Trophoblast cell (in vitro differentiated cells and primary cell): ENCODE measurements at regions not wholly inside any gene's neighbourhood (a gene's known extent, or its start where the extent isn't known, plus 50 kb on each side); places are given as distances from the start of the nearest gene placed in this dataset.

Experiments used
- DNase-seq, 2 donors: peaks; one replicate each; pipeline ENCODE4 v3.0.0-alpha.2; 2016
- H2AFZ ChIP-seq: 2 replicates; pipeline ENCODE4 v1.6.1; 2013; ENCODE audit warnings: low read length, moderate library complexity, mild to moderate bottlenecking; ENCODE audit not compliant: insufficient read depth, poor library complexity
- H2AK5ac ChIP-seq: 2 replicates; pipeline ENCODE4 v1.6.1; 2013; ENCODE audit warnings: mild to moderate bottlenecking, low read length
- H2BK120ac ChIP-seq: 2 replicates; pipeline ENCODE4 v1.6.1; 2013; ENCODE audit warnings: low read length, mild to moderate bottlenecking, moderate library complexity; ENCODE audit not compliant: insufficient read depth, poor library complexity
- H2BK12ac ChIP-seq: 2 replicates; pipeline ENCODE4 v1.6.1; 2013; ENCODE audit warnings: mild to moderate bottlenecking, low read length, moderate library complexity
- H2BK5ac ChIP-seq: 2 replicates; pipeline ENCODE4 v1.6.1; 2013; ENCODE audit warnings: low read length, low read depth, moderate library complexity, mild to moderate bottlenecking; ENCODE audit not compliant: poor library complexity
- H3K14ac ChIP-seq: 2 replicates; pipeline ENCODE4 v1.6.1; 2013; ENCODE audit warnings: mild to moderate bottlenecking, low read length
- H3K18ac ChIP-seq: 2 replicates; pipeline ENCODE4 v1.6.1; 2013; ENCODE audit warnings: mild to moderate bottlenecking, low read length
- H3K23ac ChIP-seq: 2 replicates; pipeline ENCODE4 v1.6.1; 2013; ENCODE audit warnings: low read length
- H3K27ac ChIP-seq: 2 replicates; pipeline ENCODE4 v1.5.1; 2013; ENCODE audit warnings: low read depth, mild to moderate bottlenecking, inconsistent platforms, low read length, moderate library complexity
- H3K27me3 ChIP-seq: 2 replicates; pipeline ENCODE4 v1.6.1; 2013; ENCODE audit warnings: inconsistent platforms, mild to moderate bottlenecking, low read length, moderate library complexity; ENCODE audit not compliant: insufficient read depth
- H3K36me3 ChIP-seq, 2 experiments: 1 replicate in 1 of 2; 2 replicates in 1 of 2; pipeline ENCODE4 v1.6.1; 2013; ENCODE audit warnings: low read length in 2 of 2, mild to moderate bottlenecking in 2 of 2, moderate library complexity in 1 of 2; ENCODE audit not compliant: insufficient read depth in 2 of 2, control insufficient read depth in 1 of 2
- H3K4ac ChIP-seq: 2 replicates; pipeline ENCODE4 v1.6.1; 2013; ENCODE audit warnings: low read depth, mild to moderate bottlenecking, low read length, moderate library complexity
- H3K4me1 ChIP-seq, 2 experiments: 1 replicate in 1 of 2; 2 replicates in 1 of 2; pipeline ENCODE4 v1.6.1; 2013; ENCODE audit warnings: low read length in 2 of 2, mild to moderate bottlenecking in 2 of 2, moderate library complexity in 1 of 2; ENCODE audit not compliant: insufficient read depth in 2 of 2, control insufficient read depth in 1 of 2
- H3K4me2 ChIP-seq: 2 replicates; pipeline ENCODE4 v1.6.1; 2013; ENCODE audit warnings: inconsistent platforms, mild to moderate bottlenecking, low read length, moderate library complexity
- H3K4me3 ChIP-seq: 2 replicates; pipeline ENCODE4 v1.5.1; 2013; ENCODE audit warnings: mild to moderate bottlenecking, low read depth, low read length, inconsistent platforms
- H3K79me1 ChIP-seq: one replicate; pipeline ENCODE4 v1.6.1; 2013; ENCODE audit warnings: low read length
- H3K79me2 ChIP-seq: 2 replicates; pipeline ENCODE4 v1.6.1; 2013; ENCODE audit warnings: low read length, mild to moderate bottlenecking; ENCODE audit not compliant: control insufficient read depth, insufficient read depth, poor library complexity
- H3K9ac ChIP-seq: 2 replicates; pipeline ENCODE4 v1.6.1; 2013; ENCODE audit warnings: mild to moderate bottlenecking, low read length
- H3K9me3 ChIP-seq: 2 replicates; pipeline ENCODE4 v1.6.1; 2013; ENCODE audit warnings: low read depth, mild to moderate bottlenecking, control low read depth, inconsistent platforms, low read length; ENCODE audit not compliant: insufficient read depth
- H4K12ac ChIP-seq: 2 replicates; pipeline ENCODE4 v1.6.1; 2013; ENCODE audit warnings: low read depth, mild to moderate bottlenecking, low read length, moderate library complexity
- H4K8ac ChIP-seq: 2 replicates; pipeline ENCODE4 v1.6.1; 2013; ENCODE audit warnings: low read depth, mild to moderate bottlenecking, low read length, moderate library complexity
- H4K91ac ChIP-seq: one replicate; pipeline ENCODE4 v1.6.1; 2013; ENCODE audit warnings: low read depth, mild to moderate bottlenecking, low read length, moderate library complexity
- WGBS: extraction: QIAGEN DNeasy Blood & Tissue Kit; methylation state at CpG from one replicate; pipeline ENCODE4 v1.1.7; 2013; ENCODE audit warnings: missing lambda C conversion rate; ENCODE audit not compliant: insufficient read length, insufficient coverage; ENCODE audit errors: extremely low coverage; 5-methylcytosine and 5-hydroxymethylcytosine counted together

DNA sequence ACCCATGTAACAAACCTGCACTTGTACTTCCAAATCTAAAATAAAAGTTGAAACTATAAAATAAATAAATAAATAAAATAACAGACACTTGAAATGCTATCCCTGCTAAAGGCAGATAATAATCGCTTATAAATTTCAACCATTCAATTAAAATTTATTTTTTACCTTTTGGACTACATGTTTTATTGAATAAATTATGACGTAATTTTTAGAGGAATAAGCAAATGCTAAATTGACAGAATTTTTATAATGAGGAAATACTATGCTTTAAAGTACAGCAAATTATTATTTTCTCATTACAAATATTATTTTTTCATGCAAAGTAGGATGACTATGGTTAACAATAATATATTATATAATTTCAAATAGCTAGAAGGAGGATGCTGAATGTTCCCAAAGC lies 658.6 kb upstream of the LMO3 start:
- Histone ChIP-seq H3K27me3 (no peaks in the 10 kb centered on the region), H2BK120ac (no peak overlapping the region), H3K14ac (no peak overlapping the region), H3K36me3 (no peaks in the 10 kb centered on the region), H3K27ac (no peak overlapping the region), H3K23ac (no peak overlapping the region), H4K8ac (no peak overlapping the region), H2AK5ac (no peak overlapping the region), H3K4ac (no peak overlapping the region), H3K79me2 (no peaks in the 10 kb centered on the region), H2BK12ac (no peak overlapping the region), H3K4me3 (no peak overlapping the region), H3K79me1 (no peaks in the 10 kb centered on the region), H4K91ac (no peak overlapping the region), H2BK5ac (no peak overlapping the region), H3K9ac (no peak overlapping the region), H3K18ac (no peak overlapping the region), H3K9me3 (no peaks in the 10 kb centered on the region), H3K4me1 (no peaks in the 10 kb centered on the region), H3K4me2 (no peak overlapping the region), H4K12ac (no peak overlapping the region), H2AFZ (no peak overlapping the region)
- no CpG with 5 or more reads among the region's 2 CpGs for WGBS
- DNase-seq = no peak

DNA sequence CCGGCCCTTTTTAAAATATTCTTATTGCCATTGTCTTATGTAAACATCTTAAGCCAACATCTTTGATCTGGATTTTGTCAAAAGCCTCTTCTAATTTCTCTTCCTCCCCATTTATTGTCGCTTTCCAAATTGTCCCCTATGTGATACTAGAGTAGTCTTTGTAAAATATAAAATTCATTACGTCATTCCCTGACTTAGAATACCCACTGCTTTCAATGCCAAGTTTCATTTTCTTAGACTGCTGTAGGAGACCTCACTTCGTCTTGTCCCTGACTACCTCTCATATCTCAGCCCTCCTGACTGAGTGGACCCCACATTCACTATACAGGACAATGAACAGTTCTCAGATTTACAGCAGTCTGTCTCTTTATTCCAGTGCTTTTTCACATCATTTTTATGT lies 633.9 kb upstream of the LMO3 start:
- no peaks in the 10 kb centered on the region for H3K79me2 ChIP-seq
- no peak overlapping the region for H2BK120ac ChIP-seq
- H3K4me1 ChIP-seq = no peaks in the 10 kb centered on the region
- H3K4ac ChIP-seq = no peak overlapping the region
- no peaks in the 10 kb centered on the region for H3K36me3 ChIP-seq
- H3K9me3 ChIP-seq = no peaks in the 10 kb centered on the region
- no peaks in the 10 kb centered on the region for H3K27me3 ChIP-seq
- H3K27ac ChIP-seq = no peak overlapping the region
- H2BK5ac ChIP-seq = no peak overlapping the region
- H3K4me2 ChIP-seq = no peak overlapping the region
- no peak overlapping the region for H3K23ac ChIP-seq
- no peak overlapping the region for H3K14ac ChIP-seq
- H3K79me1 ChIP-seq = no peaks in the 10 kb centered on the region
- no peak overlapping the region for H3K18ac ChIP-seq
- H3K9ac ChIP-seq = no peak overlapping the region
- no peak overlapping the region for H4K12ac ChIP-seq
- no CpG with 5 or more reads among the region's 4 CpGs for WGBS
- no peak for DNase-seq
- H4K91ac ChIP-seq = no peak overlapping the region
- H2AK5ac ChIP-seq = no peak overlapping the region
- H2AFZ ChIP-seq = no peak overlapping the region
- no peak overlapping the region for H2BK12ac ChIP-seq
- no peak overlapping the region for H4K8ac ChIP-seq
- H3K4me3 ChIP-seq = no peak overlapping the region

DNA sequence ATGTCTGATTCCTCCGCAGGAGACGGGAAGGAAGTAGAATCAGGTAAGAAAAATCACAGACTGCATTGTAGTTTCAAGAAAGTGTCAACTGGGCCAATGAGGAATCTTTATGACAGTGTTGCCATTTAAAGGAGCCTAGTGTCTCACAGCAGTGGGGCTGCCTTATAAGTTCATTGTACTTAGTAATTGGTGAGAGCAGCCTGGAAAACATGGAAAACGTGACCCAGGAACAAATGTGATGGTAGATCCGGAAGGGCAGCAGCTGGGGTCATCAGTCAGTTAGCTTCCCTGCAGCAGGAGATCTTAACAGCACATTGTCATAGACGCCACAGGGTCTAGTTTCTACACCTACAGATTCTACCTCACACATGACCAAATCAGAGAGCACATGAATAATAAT lies 630.0 kb upstream of the LMO3 start:
- Histone ChIP-seq H4K12ac (no peak overlapping the region), H2BK5ac (no peak overlapping the region), H3K9me3 (no peaks in the 10 kb centered on the region), H3K27ac (no peak overlapping the region), H2AK5ac (no peak overlapping the region), H3K4me3 (no peak overlapping the region), H4K8ac (no peak overlapping the region), H2AFZ (no peak overlapping the region), H3K4me1 (no peaks in the 10 kb centered on the region), H3K36me3 (no peaks in the 10 kb centered on the region), H3K23ac (no peak overlapping the region), H3K4me2 (no peak overlapping the region), H3K79me1 (no peaks in the 10 kb centered on the region), H3K18ac (no peak overlapping the region), H2BK12ac (no peak overlapping the region), H3K14ac (no peak overlapping the region), H3K27me3 (no peaks in the 10 kb centered on the region), H3K79me2 (no peaks in the 10 kb centered on the region), H3K4ac (no peak overlapping the region), H4K91ac (no peak overlapping the region), H3K9ac (no peak overlapping the region), H2BK120ac (no peak overlapping the region)
- no peak for DNase-seq
- no CpG with 5 or more reads among the region's 5 CpGs for whole genome bisulfite sequencing

DNA sequence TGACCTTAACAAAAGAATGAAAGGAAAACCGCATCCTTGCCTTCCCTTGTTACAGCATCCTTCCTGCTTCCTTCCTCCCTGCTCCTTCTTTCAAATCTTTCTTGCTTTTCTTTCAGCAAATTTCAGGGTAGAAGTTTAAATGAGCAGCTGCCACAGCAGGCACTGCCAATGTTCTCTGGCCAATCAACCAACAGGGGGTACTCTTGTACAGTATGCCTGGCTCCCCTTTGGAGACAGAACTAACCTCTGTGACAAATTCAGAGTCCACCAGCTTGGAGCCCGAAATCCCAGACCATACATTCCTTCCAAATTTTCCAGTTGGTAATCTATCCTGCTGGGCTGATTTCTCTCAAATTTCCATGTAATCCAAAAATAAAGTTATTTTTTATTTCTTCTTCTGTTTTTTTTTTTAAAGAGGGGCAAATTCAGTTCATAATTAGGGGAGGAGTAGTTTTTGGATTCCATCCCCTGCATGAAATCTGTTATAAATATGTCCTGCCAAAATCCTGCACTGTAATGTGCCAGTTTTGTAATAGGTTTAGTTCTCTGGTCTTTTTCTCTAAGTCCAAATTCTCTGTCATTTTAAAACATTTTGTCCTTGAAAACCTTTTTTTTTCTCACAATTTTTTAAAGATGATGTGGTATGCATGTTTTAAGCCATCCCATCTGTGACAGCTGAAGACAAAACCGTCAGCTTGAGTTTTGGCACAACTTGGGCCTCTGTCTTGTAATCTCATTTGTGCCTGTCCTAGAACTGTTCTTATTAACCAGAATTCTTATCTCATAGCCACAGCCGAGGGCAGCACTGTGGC lies 610.0 kb upstream of the LMO3 start:
- Histone ChIP-seq H4K12ac (no peak overlapping the region), H3K4me2 (no peak overlapping the region), H2BK5ac (no peak overlapping the region), H3K14ac (no peak overlapping the region), H3K23ac (no peak overlapping the region), H3K36me3 (no peaks in the 10 kb centered on the region), H3K4me3 (no peak overlapping the region), H3K27ac (no peak overlapping the region), H2AFZ (no peak overlapping the region), H3K9ac (no peak overlapping the region), H3K79me1 (no peaks in the 10 kb centered on the region), H3K9me3 (no peaks in the 10 kb centered on the region), H3K4ac (no peak overlapping the region), H3K18ac (no peak overlapping the region), H3K79me2 (no peaks in the 10 kb centered on the region), H4K91ac (no peak overlapping the region), H3K27me3 (no peaks in the 10 kb centered on the region), H4K8ac (no peak overlapping the region), H3K4me1 (no peaks in the 10 kb centered on the region), H2AK5ac (no peak overlapping the region), H2BK120ac (no peak overlapping the region), H2BK12ac (no peak overlapping the region)
- no CpG with 5 or more reads among the region's 4 CpGs for WGBS
- DNase-seq = no peak
